ENCODE measurements at regions not wholly inside any gene's neighbourhood (a gene's known extent, or its start where the extent isn't known, plus 50 kb on each side); places are given as distances from the start of the nearest gene placed in this dataset.

- no peak for DNase-seq (ENCODE audit: low read depth)
- H3K4me3 ChIP-seq (ENCODE audit: low read depth, low read length), result no peak overlapping the region
- TF ChIP-seq CTCF (IDR thresholded peaks at IDR 0.05; ENCODE audit: low read depth, low read length, missing control alignments), result no peak
Measured at GRCh38 chr3:15886521-15886920, 88.7 kb upstream of the ANKRD28 start.

- TF ChIP-seq CTCF (IDR thresholded peaks at IDR 0.05; ENCODE audit: low read depth, low read length, missing control alignments), result no peak
- no peak for DNase-seq (ENCODE audit: low read depth)
- H3K4me3 ChIP-seq (ENCODE audit: low read depth, low read length), result no peak overlapping the region
Measured at GRCh38 chr3:15887261-15887660, 89.5 kb upstream of the ANKRD28 start.

- DNase-seq (ENCODE audit: low read depth), result no peak
- no peak for TF ChIP-seq CTCF (IDR thresholded peaks at IDR 0.05; ENCODE audit: low read depth, low read length, missing control alignments)
Measured at GRCh38 chr3:15889936-15890335, 92.2 kb upstream of the ANKRD28 start.

GRCh38 chr3:15892311-15893227 lies 94.8 kb upstream of the ANKRD28 start:
- no peak for DNase-seq (ENCODE audit: low read depth)
- H3K4me3 ChIP-seq (ENCODE audit: low read depth, low read length), result no peak overlapping the region
- TF ChIP-seq CTCF (IDR thresholded peaks at IDR 0.05; ENCODE audit: low read depth, low read length, missing control alignments), result no peak

More at GRCh38 chr3:15889936-15890335, 92.2 kb upstream of the ANKRD28 start:
- no peak overlapping the region for H3K4me3 ChIP-seq (ENCODE audit: low read depth, low read length)

- DNase-seq (ENCODE audit: low read depth), result no peak
- H3K4me3 ChIP-seq (ENCODE audit: low read depth, low read length), result no peak overlapping the region
- no peak for TF ChIP-seq CTCF (IDR thresholded peaks at IDR 0.05; ENCODE audit: low read depth, low read length, missing control alignments)
Measured at GRCh38 chr3:15894382-15894781, 96.6 kb upstream of the ANKRD28 start.

GRCh38 chr3:15896500-15896899 lies 98.7 kb upstream of the ANKRD28 start:
- no peak for TF ChIP-seq CTCF (IDR thresholded peaks at IDR 0.05; ENCODE audit: low read depth, low read length, missing control alignments)
- DNase-seq (ENCODE audit: low read depth), result no peak
- H3K4me3 ChIP-seq (ENCODE audit: low read depth, low read length), result no peak overlapping the region

- H3K4me3 ChIP-seq (ENCODE audit: low read depth, low read length), result no peak overlapping the region
- TF ChIP-seq CTCF (IDR thresholded peaks at IDR 0.05; ENCODE audit: low read depth, low read length, missing control alignments), result no peak
- no peak for DNase-seq (ENCODE audit: low read depth)
Measured at GRCh38 chr3:15899388-15899787, 101.6 kb upstream of the ANKRD28 start.

All from GM12864 (cell line).